VCaP (cell line): ENCODE measurements at regions not wholly inside any gene's neighbourhood (a gene's known extent, or its start where the extent isn't known, plus 50 kb on each side); places are given as distances from the start of the nearest gene placed in this dataset.

Experiments
- H3K27ac ChIP-seq: fragments of 450-650 bp; 2 replicates; pipeline ENCODE4 v1.5.1; 2017
- CTCF ChIP-seq: fragments of 450-650 bp; conservative IDR thresholded peaks from 2 replicates; pipeline ENCODE4 v1.5.1; 2017; ENCODE audit warnings: mild to moderate bottlenecking, moderate library complexity

GRCh38 chr2:14826518-14826917 lies 194.0 kb downstream of the LRATD1 start:
- TF ChIP-seq CTCF: no peak
- H3K27ac ChIP-seq: no peak overlapping the region

GRCh38 chr2:14827226-14828023 lies 194.9 kb downstream of the LRATD1 start:
- no peak overlapping the region for H3K27ac ChIP-seq
- no peak for TF ChIP-seq CTCF

GRCh38 chr2:14828223-14828622 lies 195.7 kb downstream of the LRATD1 start:
- H3K27ac ChIP-seq: no peak overlapping the region
- no peak for TF ChIP-seq CTCF

- H3K27ac ChIP-seq: no peak overlapping the region
- TF ChIP-seq CTCF: no peak
Measured at GRCh38 chr2:14828968-14829367, 196.5 kb downstream of the LRATD1 start.

GRCh38 chr2:14831458-14831857 lies 198.9 kb downstream of the LRATD1 start:
- peak; percentile 68 for TF ChIP-seq CTCF
- no peak overlapping the region for H3K27ac ChIP-seq

- TF ChIP-seq CTCF: no peak
Measured at GRCh38 chr2:14843507-14844204, 211.1 kb downstream of the LRATD1 start.

GRCh38 chr2:14855751-14856150 lies 223.2 kb downstream of the LRATD1 start:
- no peak overlapping the region for H3K27ac ChIP-seq
- TF ChIP-seq CTCF: no peak

More at GRCh38 chr2:14843507-14844204, 211.1 kb downstream of the LRATD1 start:
- no peak overlapping the region for H3K27ac ChIP-seq
